ENCODE measurements at regions not wholly inside any gene's neighbourhood (a gene's known extent, or its start where the extent isn't known, plus 50 kb on each side); places are given as distances from the start of the nearest gene placed in this dataset.
"Not testable (repeated sequence)": the region's sequence is repeated elsewhere in the genome, so short reads cannot be mapped to it uniquely, and the experiment has no call there.

GRCh38 chr10:8172604-8173003, 118.1 kb downstream of the GATA3 start:
- Histone ChIP-seq H3K27ac (ENCODE audit: low read depth, low read length) (no peak overlapping the region), H3K4me3 (ENCODE audit: low read depth in 1 of 5, low read length in 5 of 5) (no peak overlapping the region), H3K36me3 (ENCODE audit: control insufficient read depth in 5 of 5, insufficient read depth in 5 of 5, low read length in 5 of 5) (no peaks in the 10 kb centered on the region), H3K9ac (ENCODE audit: low read length in 5 of 5) (no peak overlapping the region), H3K27me3 (ENCODE audit: control insufficient read depth in 5 of 5, insufficient read depth in 4 of 5, low read length in 5 of 5) (peaks cover 0 to 3% (median 0%) of the 10 kb centered on the region in 5 donors), H3K4me1 (ENCODE audit: control insufficient read depth in 5 of 5, insufficient read depth in 5 of 5, low read length in 5 of 5) (no peaks in the 10 kb centered on the region), H3K9me3 (ENCODE audit: control insufficient read depth in 5 of 5, low read length in 5 of 5) (peaks cover 6 to 20% (median 10%) of the 10 kb centered on the region in 5 donors)

GRCh38 chr10:8173243-8173865, 118.9 kb downstream of the GATA3 start:
- no peak overlapping the region for H3K9ac ChIP-seq (ENCODE audit: low read length in 5 of 5)
- peaks cover 0 to 3% (median 0%) of the 10 kb centered on the region in 5 donors for H3K27me3 ChIP-seq (ENCODE audit: control insufficient read depth in 5 of 5, insufficient read depth in 4 of 5, low read length in 5 of 5)
- no peak overlapping the region for H3K4me3 ChIP-seq (ENCODE audit: low read depth in 1 of 5, low read length in 5 of 5)
- no peaks in the 10 kb centered on the region for H3K4me1 ChIP-seq (ENCODE audit: control insufficient read depth in 5 of 5, insufficient read depth in 5 of 5, low read length in 5 of 5)
- no peak overlapping the region for H3K27ac ChIP-seq (ENCODE audit: low read depth, low read length)
- H3K36me3 ChIP-seq (ENCODE audit: control insufficient read depth in 5 of 5, insufficient read depth in 5 of 5, low read length in 5 of 5) = no peaks in the 10 kb centered on the region
- H3K9me3 ChIP-seq (ENCODE audit: control insufficient read depth in 5 of 5, low read length in 5 of 5) = peaks cover 4 to 16% (median 6%) of the 10 kb centered on the region in 5 donors

GRCh38 chr10:8173866-8174243, 119.4 kb downstream of the GATA3 start:
- H3K36me3 ChIP-seq (ENCODE audit: control insufficient read depth in 5 of 5, insufficient read depth in 5 of 5, low read length in 5 of 5) = no peaks in the 10 kb centered on the region
- H3K9me3 ChIP-seq (ENCODE audit: control insufficient read depth in 5 of 5, low read length in 5 of 5) = peaks cover 0 to 12% (median 2%) of the 10 kb centered on the region in 5 donors
- peaks cover 0 to 3% (median 0%) of the 10 kb centered on the region in 5 donors for H3K27me3 ChIP-seq (ENCODE audit: control insufficient read depth in 5 of 5, insufficient read depth in 4 of 5, low read length in 5 of 5)
- H3K9ac ChIP-seq (ENCODE audit: low read length in 5 of 5) = no peak overlapping the region
- H3K27ac ChIP-seq (ENCODE audit: low read depth, low read length) = no peak overlapping the region
- no peaks in the 10 kb centered on the region for H3K4me1 ChIP-seq (ENCODE audit: control insufficient read depth in 5 of 5, insufficient read depth in 5 of 5, low read length in 5 of 5)
- H3K4me3 ChIP-seq (ENCODE audit: low read depth in 1 of 5, low read length in 5 of 5) = no peak overlapping the region

- H3K9me3 ChIP-seq (ENCODE audit: control insufficient read depth in 5 of 5, low read length in 5 of 5) = peaks cover 0 to 3% (median 0%) of the 10 kb centered on the region in 5 donors
- no peaks in the 10 kb centered on the region for H3K4me1 ChIP-seq (ENCODE audit: control insufficient read depth in 5 of 5, insufficient read depth in 5 of 5, low read length in 5 of 5)
- no peaks in the 10 kb centered on the region for H3K36me3 ChIP-seq (ENCODE audit: control insufficient read depth in 5 of 5, insufficient read depth in 5 of 5, low read length in 5 of 5)
- no peak overlapping the region for H3K4me3 ChIP-seq (ENCODE audit: low read depth in 1 of 5, low read length in 5 of 5)
- no peak overlapping the region for H3K27ac ChIP-seq (ENCODE audit: low read depth, low read length)
- no peak overlapping the region for H3K9ac ChIP-seq (ENCODE audit: low read length in 5 of 5)
- H3K27me3 ChIP-seq (ENCODE audit: control insufficient read depth in 5 of 5, insufficient read depth in 4 of 5, low read length in 5 of 5) = peaks cover 0 to 3% (median 0%) of the 10 kb centered on the region in 5 donors
Observed at GRCh38 chr10:8174762-8175161, 120.3 kb downstream of the GATA3 start.

GRCh38 chr10:8177526-8177925, 123.0 kb downstream of the GATA3 start:
- not testable (repeated sequence) for H3K27me3 ChIP-seq (ENCODE audit: control insufficient read depth in 5 of 5, insufficient read depth in 4 of 5, low read length in 5 of 5); H3K4me1 ChIP-seq (ENCODE audit: control insufficient read depth in 5 of 5, insufficient read depth in 5 of 5, low read length in 5 of 5); H3K9ac ChIP-seq (ENCODE audit: low read length in 5 of 5); H3K9me3 ChIP-seq (ENCODE audit: control insufficient read depth in 5 of 5, low read length in 5 of 5); H3K4me3 ChIP-seq (ENCODE audit: low read depth in 1 of 5, low read length in 5 of 5); H3K27ac ChIP-seq (ENCODE audit: low read depth, low read length); H3K36me3 ChIP-seq (ENCODE audit: control insufficient read depth in 5 of 5, insufficient read depth in 5 of 5, low read length in 5 of 5)

- not testable (repeated sequence) for H3K9me3 ChIP-seq (ENCODE audit: control insufficient read depth in 5 of 5, low read length in 5 of 5); H3K27me3 ChIP-seq (ENCODE audit: control insufficient read depth in 5 of 5, insufficient read depth in 4 of 5, low read length in 5 of 5); H3K4me1 ChIP-seq (ENCODE audit: control insufficient read depth in 5 of 5, insufficient read depth in 5 of 5, low read length in 5 of 5); H3K9ac ChIP-seq (ENCODE audit: low read length in 5 of 5); H3K27ac ChIP-seq (ENCODE audit: low read depth, low read length); H3K4me3 ChIP-seq (ENCODE audit: low read depth in 1 of 5, low read length in 5 of 5); H3K36me3 ChIP-seq (ENCODE audit: control insufficient read depth in 5 of 5, insufficient read depth in 5 of 5, low read length in 5 of 5)
Observed at GRCh38 chr10:8179773-8180172, 125.3 kb downstream of the GATA3 start.

- Histone ChIP-seq H3K4me3 (ENCODE audit: low read depth in 1 of 5, low read length in 5 of 5) (no peak overlapping the region), H3K27ac (ENCODE audit: low read depth, low read length) (no peak overlapping the region), H3K9ac (ENCODE audit: low read length in 5 of 5) (no peak overlapping the region), H3K9me3 (ENCODE audit: control insufficient read depth in 5 of 5, low read length in 5 of 5) (no peaks in the 10 kb centered on the region), H3K36me3 (ENCODE audit: control insufficient read depth in 5 of 5, insufficient read depth in 5 of 5, low read length in 5 of 5) (no peaks in the 10 kb centered on the region), H3K4me1 (ENCODE audit: control insufficient read depth in 5 of 5, insufficient read depth in 5 of 5, low read length in 5 of 5) (peaks cover 0 to 3% (median 0%) of the 10 kb centered on the region in 5 donors), H3K27me3 (ENCODE audit: control insufficient read depth in 5 of 5, insufficient read depth in 4 of 5, low read length in 5 of 5) (no peaks in the 10 kb centered on the region)
Observed at GRCh38 chr10:8180360-8181109, 126.0 kb downstream of the GATA3 start.

- H3K27ac ChIP-seq (ENCODE audit: low read depth, low read length) = no peak overlapping the region
- H3K27me3 ChIP-seq (ENCODE audit: control insufficient read depth in 5 of 5, insufficient read depth in 4 of 5, low read length in 5 of 5) = no peaks in the 10 kb centered on the region
- no peak overlapping the region for H3K9ac ChIP-seq (ENCODE audit: low read length in 5 of 5)
- peaks cover 0 to 3% (median 0%) of the 10 kb centered on the region in 5 donors for H3K4me1 ChIP-seq (ENCODE audit: control insufficient read depth in 5 of 5, insufficient read depth in 5 of 5, low read length in 5 of 5)
- H3K4me3 ChIP-seq (ENCODE audit: low read depth in 1 of 5, low read length in 5 of 5) = no peak overlapping the region
- no peaks in the 10 kb centered on the region for H3K36me3 ChIP-seq (ENCODE audit: control insufficient read depth in 5 of 5, insufficient read depth in 5 of 5, low read length in 5 of 5)
- no peaks in the 10 kb centered on the region for H3K9me3 ChIP-seq (ENCODE audit: control insufficient read depth in 5 of 5, low read length in 5 of 5)
Observed at GRCh38 chr10:8181496-8182157, 127.1 kb downstream of the GATA3 start.

- H3K36me3 ChIP-seq (ENCODE audit: control insufficient read depth in 5 of 5, insufficient read depth in 5 of 5, low read length in 5 of 5) = no peaks in the 10 kb centered on the region
- H3K27me3 ChIP-seq (ENCODE audit: control insufficient read depth in 5 of 5, insufficient read depth in 4 of 5, low read length in 5 of 5) = no peaks in the 10 kb centered on the region
- H3K9ac ChIP-seq (ENCODE audit: low read length in 5 of 5) = no peak overlapping the region
- peaks cover 0 to 3% (median 0%) of the 10 kb centered on the region in 5 donors for H3K4me1 ChIP-seq (ENCODE audit: control insufficient read depth in 5 of 5, insufficient read depth in 5 of 5, low read length in 5 of 5)
- H3K9me3 ChIP-seq (ENCODE audit: control insufficient read depth in 5 of 5, low read length in 5 of 5) = no peaks in the 10 kb centered on the region
- H3K27ac ChIP-seq (ENCODE audit: low read depth, low read length) = peak overlapping the region; percentile 69
- no peak overlapping the region for H3K4me3 ChIP-seq (ENCODE audit: low read depth in 1 of 5, low read length in 5 of 5)
Observed at GRCh38 chr10:8182806-8183205, 128.3 kb downstream of the GATA3 start.

GRCh38 chr10:8183241-8183704, 128.8 kb downstream of the GATA3 start:
- H3K27me3 ChIP-seq (ENCODE audit: control insufficient read depth in 5 of 5, insufficient read depth in 4 of 5, low read length in 5 of 5) = peaks cover 0 to 2% (median 0%) of the 10 kb centered on the region in 5 donors
- H3K9me3 ChIP-seq (ENCODE audit: control insufficient read depth in 5 of 5, low read length in 5 of 5) = no peaks in the 10 kb centered on the region
- peaks cover 0 to 3% (median 0%) of the 10 kb centered on the region in 5 donors for H3K4me1 ChIP-seq (ENCODE audit: control insufficient read depth in 5 of 5, insufficient read depth in 5 of 5, low read length in 5 of 5)
- H3K9ac ChIP-seq (ENCODE audit: low read length in 5 of 5) = no peak overlapping the region
- H3K4me3 ChIP-seq (ENCODE audit: low read depth in 1 of 5, low read length in 5 of 5) = no peak overlapping the region
- peak overlapping the region; percentile 69 for H3K27ac ChIP-seq (ENCODE audit: low read depth, low read length)
- H3K36me3 ChIP-seq (ENCODE audit: control insufficient read depth in 5 of 5, insufficient read depth in 5 of 5, low read length in 5 of 5) = no peaks in the 10 kb centered on the region
